GM18861 (cell line): ENCODE measurements at regions not wholly inside any gene's neighbourhood (a gene's known extent, or its start where the extent isn't known, plus 50 kb on each side); places are given as distances from the start of the nearest gene placed in this dataset.

Source experiments
- ATAC-seq: cut with Tn5 transposase; IDR thresholded peaks from one replicate; pipeline ENCODE4 v1.9.1; 2021; ENCODE audit not compliant: unreplicated experiment

GRCh38 chr3:177724020-177724638 is 526.8 kb upstream of the TBL1XR1 start:
- no peak for ATAC-seq

GRCh38 chr3:177725165-177725564 is 527.9 kb upstream of the TBL1XR1 start:
- ATAC-seq, result no peak

GRCh38 chr3:177726807-177727206 is 529.5 kb upstream of the TBL1XR1 start:
- ATAC-seq, result no peak

- ATAC-seq, result no peak
Observed at GRCh38 chr3:177729956-177730681, 532.8 kb upstream of the TBL1XR1 start.

- no peak for ATAC-seq
Observed at GRCh38 chr3:177730814-177731213, 533.5 kb upstream of the TBL1XR1 start.

- no peak for ATAC-seq
Observed at GRCh38 chr3:177731644-177732268, 534.5 kb upstream of the TBL1XR1 start.

GRCh38 chr3:177733233-177733632 is 536.0 kb upstream of the TBL1XR1 start:
- no peak for ATAC-seq

GRCh38 chr3:177733936-177734335 is 536.7 kb upstream of the TBL1XR1 start:
- no peak for ATAC-seq

GRCh38 chr3:177735431-177735830 is 538.1 kb upstream of the TBL1XR1 start:
- no peak for ATAC-seq

- ATAC-seq, result no peak
Observed at GRCh38 chr3:177739461-177739860, 542.2 kb upstream of the TBL1XR1 start.

- ATAC-seq, result no peak
Observed at GRCh38 chr3:177740254-177740653, 543.0 kb upstream of the TBL1XR1 start.

GRCh38 chr3:177742273-177742672 is 545.0 kb upstream of the TBL1XR1 start:
- ATAC-seq, result peak; percentile 72

GRCh38 chr3:177743173-177743890 is 546.0 kb upstream of the TBL1XR1 start:
- no peak for ATAC-seq

GRCh38 chr3:177744873-177745606 is 547.8 kb upstream of the TBL1XR1 start:
- no peak for ATAC-seq

GRCh38 chr3:177745607-177746005 is 548.3 kb upstream of the TBL1XR1 start:
- no peak for ATAC-seq

- ATAC-seq, result no peak
Observed at GRCh38 chr3:177746337-177746933, 549.2 kb upstream of the TBL1XR1 start.

GRCh38 chr3:177749836-177750235 is 552.6 kb upstream of the TBL1XR1 start:
- no peak for ATAC-seq

GRCh38 chr3:177750436-177750835 is 553.2 kb upstream of the TBL1XR1 start:
- ATAC-seq, result no peak

- no peak for ATAC-seq
Observed at GRCh38 chr3:177751770-177752169, 554.5 kb upstream of the TBL1XR1 start.

GRCh38 chr3:177752831-177753230 is 555.5 kb upstream of the TBL1XR1 start:
- ATAC-seq, result no peak
